HCT116 (cell line): ENCODE measurements at regions not wholly inside any gene's neighbourhood (a gene's known extent, or its start where the extent isn't known, plus 50 kb on each side); places are given as distances from the start of the nearest gene placed in this dataset.

Source experiments
- ATAC-seq: fragments of 200-7000 bp; cut with Tn5 transposase; 2 replicates; pipeline ENCODE4 v1.9.1; 2020; ENCODE audit warnings: mild to moderate bottlenecking, moderate library complexity
- BruUV-seq: library from RNA; stranded (reverse); fragments of 400-500 nt; replicated peaks from 2 replicates; lab custom pipeline; 2021; lab: Mats Ljungman, UMichigan
- CTCF ChIA-PET: fragments of 300-600 bp; sonication (Branson Sonifier 250); formaldehyde crosslinking; loops from one replicate; lab custom pipeline; 2021; ENCODE audit warnings: antibody characterized with exemption; lab: Charles Lee
- POLR2A ChIA-PET: fragments of 300-600, 350-600 bp; sonication (Branson Sonifier 250); formaldehyde crosslinking; loops from one replicate; lab custom pipeline; 2021; ENCODE audit warnings: antibody characterized with exemption; lab: Charles Lee
- RAD21 ChIA-PET, 2 experiments: fragments of 300-600 bp; sonication (Branson Sonifier 250); formaldehyde crosslinking; loops; one replicate each; lab custom pipeline; 2023; ENCODE audit warnings: low total read pairs in 2 of 2; ENCODE audit not compliant: uncharacterized antibody in 2 of 2, unreplicated experiment in 2 of 2, low non-redundant PET in 1 of 2; lab: Charles Lee
- DNase-seq: peaks from one replicate; pipeline ENCODE4 v3.0.0-alpha.2; 2010; ENCODE audit warnings: low read depth, low spot score
- H2AFZ ChIP-seq: fragments of 200-600 bp; shearing (Covaris generic), sonication (generic); 2 replicates; pipeline ENCODE4 v1.6.1; 2017; ENCODE audit warnings: low read depth, mixed run types, mixed read lengths, antibody characterized with exemption, low read length; ENCODE audit not compliant: poor library complexity, severe bottlenecking
- H3K27ac ChIP-seq: 2 replicates; pipeline ENCODE4 v1.5.1; 2012; ENCODE audit warnings: low read depth, low read length
- H3K27me3 ChIP-seq: fragments of 200-600 bp; sonication (generic); 2 replicates; pipeline ENCODE4 v1.6.1; 2016; ENCODE audit warnings: mixed run types, low read length, mixed read lengths; ENCODE audit not compliant: insufficient read depth
- H3K36me3 ChIP-seq, 2 experiments: fragments of 200-500 bp in 1 of 2; fragments of 200-600 bp in 1 of 2; sonication (Bioruptor generic) in 1 of 2; sonication (generic) in 1 of 2; 2 replicates each; pipeline versions ENCODE4 v1.5.1 to v1.6.1; 2014 to 2016; ENCODE audit warnings: low read length in 2 of 2, inconsistent platforms in 1 of 2, mixed read lengths in 1 of 2, mixed run types in 1 of 2; ENCODE audit not compliant: insufficient read depth in 2 of 2, control insufficient read depth in 1 of 2
- H3K4me1 ChIP-seq, 2 experiments: fragments of 200-600 bp in 1 of 2; sonication (generic) in 1 of 2; 2 replicates each; pipeline versions ENCODE4 v1.5.1 to v1.6.1; 2012 to 2017; ENCODE audit warnings: low read length in 2 of 2, inconsistent platforms in 1 of 2, mild to moderate bottlenecking in 1 of 2, mixed read lengths in 1 of 2, mixed run types in 1 of 2, moderate library complexity in 1 of 2; ENCODE audit not compliant: insufficient read depth in 2 of 2, control insufficient read depth in 1 of 2
- H3K4me2 ChIP-seq: fragments of 200-600 bp; sonication (generic); 2 replicates; pipeline ENCODE4 v1.6.1; 2017; ENCODE audit warnings: mixed run types, low read length, mixed read lengths
- H3K4me3 ChIP-seq, 2 experiments: fragments of 200-600 bp in 1 of 2; sonication (generic) in 1 of 2; replicated peaks in 1 of 2; 2 replicates each; pipeline ENCODE4 v1.5.1; 2011 to 2016; ENCODE audit warnings: low read length in 2 of 2, control low read depth in 1 of 2, low read depth in 1 of 2, mild to moderate bottlenecking in 1 of 2, mixed read lengths in 1 of 2, mixed run types in 1 of 2
- H3K79me2 ChIP-seq: fragments of 200-600 bp; sonication (generic); 2 replicates; pipeline ENCODE4 v1.6.1; 2017; ENCODE audit warnings: mild to moderate bottlenecking, mixed run types, low read length, moderate library complexity, mixed read lengths; ENCODE audit not compliant: insufficient read depth
- H3K9ac ChIP-seq: fragments of 200-600 bp; sonication (generic); 2 replicates; pipeline ENCODE4 v1.6.1; 2016; ENCODE audit warnings: low read length, mixed read lengths
- H3K9me2 ChIP-seq: fragments of 200-600 bp; sonication (generic), shearing (Covaris generic); 2 replicates; pipeline ENCODE4 v1.6.1; 2017; ENCODE audit warnings: mixed run types, mild to moderate bottlenecking, moderate library complexity; ENCODE audit not compliant: insufficient read depth
- H3K9me3 ChIP-seq, 2 experiments: fragments of 200-500 bp in 1 of 2; fragments of 200-600 bp in 1 of 2; sonication (Bioruptor generic) in 1 of 2; sonication (generic) in 1 of 2; 2 replicates each; pipeline ENCODE4 v1.6.1; 2014 to 2017; ENCODE audit warnings: low read length in 2 of 2, mixed read lengths in 2 of 2, inconsistent platforms in 1 of 2, low read depth in 1 of 2, mild to moderate bottlenecking in 1 of 2, mixed run types in 1 of 2, moderate library complexity in 1 of 2; ENCODE audit not compliant: control insufficient read depth in 1 of 2, insufficient read depth in 1 of 2
- H4K20me1 ChIP-seq: fragments of 200-600 bp; sonication (generic), shearing (Covaris generic); 2 replicates; pipeline ENCODE4 v1.6.1; 2017; ENCODE audit warnings: mixed run types, mild to moderate bottlenecking, moderate library complexity; ENCODE audit not compliant: insufficient read depth
- CBX3 ChIP-seq: IDR thresholded peaks from 2 replicates; pipeline ENCODE4 v1.6.1; 2012; ENCODE audit warnings: low read depth
- EGR1 ChIP-seq: IDR thresholded peaks from 2 replicates; pipeline ENCODE4 v1.6.1; 2012; ENCODE audit warnings: low read depth
- ELF1 ChIP-seq: IDR thresholded peaks from 2 replicates; pipeline ENCODE4 v1.6.1; 2012; ENCODE audit warnings: low read depth, borderline replicate concordance
- JUND ChIP-seq: IDR thresholded peaks from 2 replicates; pipeline ENCODE4 v1.6.1; 2012
- POLR2A ChIP-seq: IDR thresholded peaks from 2 replicates; pipeline ENCODE4 v1.7.0; 2011; ENCODE audit warnings: borderline replicate concordance; ENCODE audit not compliant: insufficient read depth, insufficient read length; ENCODE audit errors: extremely low read depth
- POLR2AphosphoS5 ChIP-seq: IDR thresholded peaks from 2 replicates; pipeline ENCODE4 v1.6.1; 2011; ENCODE audit warnings: mild to moderate bottlenecking, low read depth, low read length, moderate library complexity
- RAD21 ChIP-seq: IDR thresholded peaks from 2 replicates; pipeline ENCODE4 v1.6.1; 2012; ENCODE audit warnings: low read depth, mild to moderate bottlenecking
- SIN3A ChIP-seq: IDR thresholded peaks from 2 replicates; pipeline ENCODE4 v1.6.1; 2012; ENCODE audit warnings: low read depth
- SP1 ChIP-seq: IDR thresholded peaks from 2 replicates; pipeline ENCODE4 v1.6.1; 2012; ENCODE audit warnings: low read depth
- ZNF274 ChIP-seq: fragments of 200-500 bp; sonication (Bioruptor generic); IDR thresholded peaks from 2 replicates; pipeline ENCODE4 v1.6.1; 2014; ENCODE audit warnings: mild to moderate bottlenecking, low read depth, low read length, inconsistent platforms
- intact Hi-C: fragments of 100-400 bp; cut with micrococcal nuclease; formaldehyde crosslinking; loops from 2 replicates; pipeline ENCODE4 v1.10.0; 2022
- TF ChIP-seq, protein P1 (sequence below), 3 experiments: fragments of 200-600 bp in 1 of 3; sonication (generic) in 1 of 3; IDR thresholded peaks in 2 of 3; conservative IDR thresholded peaks in 1 of 3; 2 replicates each; pipeline ENCODE4 v1.5.1; 2012 to 2017; ENCODE audit warnings: low read depth in 2 of 3, low read length in 2 of 3, antibody characterized with exemption in 1 of 3, borderline replicate concordance in 1 of 3, control low read depth in 1 of 3, mild to moderate bottlenecking in 1 of 3, mixed read lengths in 1 of 3, mixed run types in 1 of 3, moderate library complexity in 1 of 3; ENCODE audit not compliant: insufficient read depth in 1 of 3
- TF ChIP-seq, protein P2 (sequence below): IDR thresholded peaks from 2 replicates; pipeline ENCODE4 v1.6.1; 2012

DNA sequence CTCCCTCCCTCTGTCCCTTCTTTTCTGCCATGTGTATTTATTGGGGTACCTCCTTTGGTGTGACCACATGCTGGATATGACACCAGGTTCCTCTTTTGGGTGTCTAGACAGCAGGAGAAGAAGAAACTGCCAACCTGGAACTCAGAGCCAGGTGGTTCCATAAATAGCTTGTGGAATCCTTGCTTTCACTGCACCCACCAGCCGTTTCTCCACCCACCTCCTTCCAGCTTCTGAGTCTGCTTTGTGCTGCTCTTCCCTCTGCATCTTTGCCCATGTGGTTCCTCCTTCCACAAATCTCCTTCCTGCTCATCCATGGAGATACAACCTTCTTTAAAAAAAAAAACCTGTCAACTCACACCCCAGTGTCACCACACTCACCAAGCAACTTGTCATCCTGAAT is 80.2 kb upstream of the SKOR2 start:
- POLR2A ChIA-PET, result no interaction called here
- Histone ChIP-seq H3K79me2 (no peaks in the 10 kb centered on the region), H3K9ac (no peak overlapping the region), H3K27me3 (peaks cover 70% of the 10 kb centered on the region), H3K36me3 (no peaks in the 10 kb centered on the region), H3K9me2 (no peaks in the 10 kb centered on the region), H4K20me1 (no peaks in the 10 kb centered on the region), H3K27ac (no peak overlapping the region), H3K9me3 (no peaks in the 10 kb centered on the region), H3K4me2 (no peak overlapping the region), H3K4me3 (no peak overlapping the region), H3K4me1 (no peaks in the 10 kb centered on the region), H2AFZ (no peak overlapping the region)
- ATAC-seq (no peak), DNase-seq (no peak)
- BruUV-seq, result no TSS peak
- CTCF ChIA-PET, result no interaction called here
- TF ChIP-seq POLR2AphosphoS5 (no peak), POLR2A (no peak), SIN3A (no peak), CBX3 (no peak), ELF1 (no peak)
- TF ChIP-seq, protein P1, sequence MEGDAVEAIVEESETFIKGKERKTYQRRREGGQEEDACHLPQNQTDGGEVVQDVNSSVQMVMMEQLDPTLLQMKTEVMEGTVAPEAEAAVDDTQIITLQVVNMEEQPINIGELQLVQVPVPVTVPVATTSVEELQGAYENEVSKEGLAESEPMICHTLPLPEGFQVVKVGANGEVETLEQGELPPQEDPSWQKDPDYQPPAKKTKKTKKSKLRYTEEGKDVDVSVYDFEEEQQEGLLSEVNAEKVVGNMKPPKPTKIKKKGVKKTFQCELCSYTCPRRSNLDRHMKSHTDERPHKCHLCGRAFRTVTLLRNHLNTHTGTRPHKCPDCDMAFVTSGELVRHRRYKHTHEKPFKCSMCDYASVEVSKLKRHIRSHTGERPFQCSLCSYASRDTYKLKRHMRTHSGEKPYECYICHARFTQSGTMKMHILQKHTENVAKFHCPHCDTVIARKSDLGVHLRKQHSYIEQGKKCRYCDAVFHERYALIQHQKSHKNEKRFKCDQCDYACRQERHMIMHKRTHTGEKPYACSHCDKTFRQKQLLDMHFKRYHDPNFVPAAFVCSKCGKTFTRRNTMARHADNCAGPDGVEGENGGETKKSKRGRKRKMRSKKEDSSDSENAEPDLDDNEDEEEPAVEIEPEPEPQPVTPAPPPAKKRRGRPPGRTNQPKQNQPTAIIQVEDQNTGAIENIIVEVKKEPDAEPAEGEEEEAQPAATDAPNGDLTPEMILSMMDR (IDR thresholded peaks at IDR 0.05 in 2 of 3, conservative IDR thresholded peaks at IDR 0.05 in 1 of 3; ENCODE audit: borderline replicate concordance in 1 of 3, insufficient read depth in 1 of 3, low read depth in 2 of 3, low read length in 2 of 3), result no peak
- RAD21 ChIA-PET, result no interaction called here
- intact Hi-C loops, result no loop called here

DNA sequence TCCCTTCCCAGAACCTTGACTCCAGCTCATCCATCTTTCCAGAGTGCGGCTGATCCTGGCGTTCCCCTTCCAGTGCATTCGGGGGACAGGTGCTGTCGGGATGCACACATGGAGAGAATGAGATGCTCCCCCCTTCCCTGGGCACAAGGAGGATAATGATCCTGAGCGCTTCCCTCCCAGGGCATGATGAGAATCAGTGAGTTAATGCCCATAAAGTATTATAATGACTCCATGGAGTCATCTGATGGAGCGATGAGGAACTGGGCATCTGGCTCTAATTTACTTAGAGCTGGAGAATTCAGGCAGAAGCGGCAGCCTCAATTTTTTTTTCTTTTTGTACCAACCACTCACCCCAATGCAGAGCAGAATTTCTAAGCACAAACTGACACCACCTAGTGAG is 79.6 kb upstream of the SKOR2 start:
- no peak overlapping the region for H3K4me2 ChIP-seq
- DNase-seq, result no peak
- H3K9me2 ChIP-seq, result no peaks in the 10 kb centered on the region
- intact Hi-C loops, result no loop called here
- RAD21 ChIA-PET, result no interaction called here
- TF ChIP-seq, protein P2, sequence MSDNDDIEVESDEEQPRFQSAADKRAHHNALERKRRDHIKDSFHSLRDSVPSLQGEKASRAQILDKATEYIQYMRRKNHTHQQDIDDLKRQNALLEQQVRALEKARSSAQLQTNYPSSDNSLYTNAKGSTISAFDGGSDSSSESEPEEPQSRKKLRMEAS, result no peak
- TF ChIP-seq EGR1 (no peak), POLR2A (no peak), ZNF274 (no peak), POLR2AphosphoS5 (no peak), RAD21 (no peak), JUND (no peak), SP1 (no peak)
- H3K27me3 ChIP-seq, result peaks cover 73% of the 10 kb centered on the region
- H3K79me2 ChIP-seq, result no peaks in the 10 kb centered on the region
- no peak for ATAC-seq
- no TSS peak for BruUV-seq
- no peak overlapping the region for H3K9ac ChIP-seq
- H3K27ac ChIP-seq, result no peak overlapping the region
- no peaks in the 10 kb centered on the region for H3K4me1 ChIP-seq
- H4K20me1 ChIP-seq, result no peaks in the 10 kb centered on the region
- CTCF ChIA-PET, result no interaction called here
- H2AFZ ChIP-seq, result no peak overlapping the region
- no peaks in the 10 kb centered on the region for H3K9me3 ChIP-seq
- no peak overlapping the region for H3K4me3 ChIP-seq
- H3K36me3 ChIP-seq, result no peaks in the 10 kb centered on the region
- POLR2A ChIA-PET, result no interaction called here
